Upper lobe of left lung (tissue), 4 donors: ENCODE measurements at regions not wholly inside any gene's neighbourhood (a gene's known extent, or its start where the extent isn't known, plus 50 kb on each side); places are given as distances from the start of the nearest gene placed in this dataset.
"Not testable (repeated sequence)": the region's sequence is repeated elsewhere in the genome, so short reads cannot be mapped to it uniquely, and the experiment has no call there.

Experiments
- POLR2AphosphoS5 ChIP-seq, 2 donors: sonication (generic); formaldehyde crosslinking; IDR thresholded peaks; one replicate each; pipeline ENCODE4 v1.5.1; 2017; ENCODE audit warnings: antibody characterized with exemption in 2 of 2
- TF ChIP-seq, protein P1 (sequence below), 6 experiments: fragments of 450-650 bp in 4 of 6; fragments of 200-600 bp in 2 of 6; sonication (generic) in 2 of 6; IDR thresholded peaks; one replicate each; pipeline ENCODE4 v1.5.1; 2016 to 2019; ENCODE audit warnings: antibody characterized with exemption in 6 of 6

GRCh38 chr6:57942966-57943365 lies 625.5 kb downstream of the PRIM2 start:
- TF ChIP-seq POLR2AphosphoS5 (IDR thresholded peaks at IDR 0.05), result not testable (repeated sequence)
- TF ChIP-seq, protein P1, sequence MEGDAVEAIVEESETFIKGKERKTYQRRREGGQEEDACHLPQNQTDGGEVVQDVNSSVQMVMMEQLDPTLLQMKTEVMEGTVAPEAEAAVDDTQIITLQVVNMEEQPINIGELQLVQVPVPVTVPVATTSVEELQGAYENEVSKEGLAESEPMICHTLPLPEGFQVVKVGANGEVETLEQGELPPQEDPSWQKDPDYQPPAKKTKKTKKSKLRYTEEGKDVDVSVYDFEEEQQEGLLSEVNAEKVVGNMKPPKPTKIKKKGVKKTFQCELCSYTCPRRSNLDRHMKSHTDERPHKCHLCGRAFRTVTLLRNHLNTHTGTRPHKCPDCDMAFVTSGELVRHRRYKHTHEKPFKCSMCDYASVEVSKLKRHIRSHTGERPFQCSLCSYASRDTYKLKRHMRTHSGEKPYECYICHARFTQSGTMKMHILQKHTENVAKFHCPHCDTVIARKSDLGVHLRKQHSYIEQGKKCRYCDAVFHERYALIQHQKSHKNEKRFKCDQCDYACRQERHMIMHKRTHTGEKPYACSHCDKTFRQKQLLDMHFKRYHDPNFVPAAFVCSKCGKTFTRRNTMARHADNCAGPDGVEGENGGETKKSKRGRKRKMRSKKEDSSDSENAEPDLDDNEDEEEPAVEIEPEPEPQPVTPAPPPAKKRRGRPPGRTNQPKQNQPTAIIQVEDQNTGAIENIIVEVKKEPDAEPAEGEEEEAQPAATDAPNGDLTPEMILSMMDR (IDR thresholded peaks at IDR 0.05), result not testable (repeated sequence)
